PC-3 (cell line): ENCODE measurements at regions not wholly inside any gene's neighbourhood (a gene's known extent, or its start where the extent isn't known, plus 50 kb on each side); places are given as distances from the start of the nearest gene placed in this dataset.

Experiments used
- CTCF ChIP-seq: fragments of 300-600 bp; sonication (generic); conservative IDR thresholded peaks from 2 replicates; pipeline ENCODE4 v1.5.1; 2017; ENCODE audit warnings: antibody characterized with exemption, low read depth, mild to moderate bottlenecking, low read length
- EZH2 ChIP-seq: fragments of 300-600 bp; sonication (generic); IDR thresholded peaks from one replicate; pipeline ENCODE4 v1.6.1; 2017; ENCODE audit warnings: antibody characterized with exemption, mild to moderate bottlenecking, low read length; ENCODE audit not compliant: unreplicated experiment

- TF ChIP-seq CTCF (no peak), EZH2 (no peak)
Measured at GRCh38 chr19:28045621-28046020, 1167.3 kb downstream of the UQCRFS1 start.
